HG02885 (cell line): ENCODE measurements at regions not wholly inside any gene's neighbourhood (a gene's known extent, or its start where the extent isn't known, plus 50 kb on each side); places are given as distances from the start of the nearest gene placed in this dataset.

Experiments
- ATAC-seq: cut with Tn5 transposase; IDR thresholded peaks from one replicate; pipeline ENCODE4 v1.9.1; 2021; ENCODE audit warnings: mild to moderate bottlenecking; ENCODE audit not compliant: unreplicated experiment, poor library complexity

DNA sequence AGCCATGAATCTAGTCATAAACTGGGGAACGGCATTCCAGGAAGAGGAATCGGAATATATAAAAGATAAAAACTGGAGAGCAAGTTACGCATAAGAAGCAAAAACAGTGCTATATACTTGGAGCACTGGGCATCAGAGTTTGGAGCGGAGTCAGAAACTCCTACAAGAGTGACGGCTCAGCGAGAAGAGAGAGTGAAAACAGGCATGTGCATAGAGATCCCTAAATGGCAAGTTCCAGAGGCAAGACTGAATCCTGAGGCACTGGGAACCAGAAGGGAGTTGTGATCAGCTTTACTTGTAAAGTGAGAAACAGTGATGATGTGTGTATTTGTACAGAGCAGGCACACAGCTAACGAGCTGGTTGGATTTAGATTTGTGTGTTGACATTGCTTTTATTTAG lies 514.4 kb upstream of the TNC start:
- ATAC-seq = no peak

DNA sequence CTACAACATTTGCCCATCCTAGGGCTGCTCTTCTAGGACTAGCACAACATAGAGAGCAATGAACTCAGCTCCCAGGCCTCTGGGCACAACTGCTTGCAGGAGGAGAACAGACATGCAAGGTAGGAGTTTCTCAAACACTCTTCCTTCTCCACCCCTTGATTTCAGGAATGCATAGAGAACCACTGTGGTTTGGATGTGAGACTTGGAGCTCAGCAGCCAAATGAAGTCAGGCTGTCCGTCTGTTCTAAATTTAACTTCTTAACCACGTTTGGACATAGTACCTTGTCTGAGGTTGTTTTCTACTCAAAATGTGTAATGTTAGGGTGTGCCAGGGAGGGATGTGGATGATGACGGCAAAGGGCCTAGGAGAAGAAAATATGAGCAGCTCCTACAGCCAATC lies 515.1 kb upstream of the TNC start:
- ATAC-seq = no peak

DNA sequence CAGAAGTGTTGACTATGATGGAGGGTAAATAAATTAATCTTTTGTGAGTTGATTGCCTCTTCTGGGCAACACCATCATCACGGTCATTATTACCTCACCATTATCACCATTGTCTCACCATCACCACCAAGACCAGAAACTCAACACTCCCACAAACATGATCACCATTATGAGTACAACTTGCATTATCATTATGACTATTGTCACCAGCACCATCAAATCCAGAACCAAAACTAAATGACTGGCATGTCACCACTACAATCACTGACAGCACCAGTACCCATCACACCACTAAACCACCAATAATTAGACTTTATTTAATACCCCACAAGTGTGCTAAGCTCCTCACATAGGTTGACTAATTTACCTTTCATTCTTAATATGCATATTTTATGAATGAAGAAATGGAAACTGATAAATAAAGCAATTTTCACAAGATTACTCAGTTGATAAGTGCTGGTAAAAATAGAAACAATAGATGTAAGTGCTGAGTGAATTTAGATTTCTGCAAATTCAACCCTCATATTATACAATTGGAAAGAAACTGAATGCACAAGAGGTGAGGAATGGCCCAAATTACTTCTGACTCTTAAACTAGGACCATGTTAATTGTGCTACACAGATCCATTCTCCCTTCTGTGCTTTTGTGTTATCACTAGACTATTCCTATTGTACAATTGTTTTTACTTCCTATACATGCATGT lies 517.8 kb upstream of the PAPPA start:
- no peak for ATAC-seq

DNA sequence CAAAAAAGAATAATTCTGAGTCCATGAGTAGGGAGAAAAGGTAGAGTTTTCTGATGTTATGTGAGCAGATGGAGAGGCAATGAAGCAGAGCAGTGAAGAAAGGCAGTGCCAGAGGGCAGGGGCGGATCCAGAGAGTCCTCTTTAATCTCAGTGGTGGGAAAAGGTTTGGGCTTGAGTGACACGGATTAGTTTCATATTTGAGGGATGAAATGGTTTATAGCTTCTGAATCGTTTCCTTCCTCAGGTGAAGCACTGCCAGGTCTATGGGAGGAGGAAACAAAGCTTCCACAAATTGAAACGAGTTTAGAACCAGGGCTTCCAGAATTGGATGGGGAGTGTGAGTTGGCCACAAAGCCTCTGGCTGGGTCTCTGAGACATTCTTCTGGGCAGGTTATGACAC lies 517.0 kb upstream of the PAPPA start:
- no peak for ATAC-seq

DNA sequence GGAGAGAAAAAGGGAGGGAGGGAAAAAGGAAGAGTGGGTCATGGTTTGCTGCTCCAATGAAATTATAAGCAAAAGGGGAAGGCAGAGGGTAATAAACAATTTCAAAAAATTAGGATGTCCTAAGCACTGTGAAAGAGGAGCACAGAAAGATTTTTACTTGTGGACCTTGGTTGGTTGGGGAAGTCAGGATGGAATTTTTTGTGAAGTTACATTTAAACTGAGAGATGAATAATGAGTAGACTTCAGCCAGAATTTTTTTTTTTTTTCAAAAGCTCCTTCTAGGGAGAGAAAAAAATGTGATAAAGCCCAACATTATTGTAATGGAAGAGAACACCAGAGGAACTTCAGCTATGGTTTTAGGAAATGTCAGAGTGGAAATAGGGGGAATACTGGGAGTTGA lies 515.9 kb upstream of the PAPPA start:
- ATAC-seq = no peak

GRCh38 chr9:115640887-115641286 lies 512.7 kb upstream of the PAPPA start:
- no peak for ATAC-seq

GRCh38 chr9:115642285-115642684 lies 511.3 kb upstream of the PAPPA start:
- ATAC-seq = no peak

- no peak for ATAC-seq
Measured at GRCh38 chr9:115643948-115644727, 509.5 kb upstream of the PAPPA start.

- ATAC-seq = no peak
Measured at GRCh38 chr9:115649991-115650472, 503.6 kb upstream of the PAPPA start.

GRCh38 chr9:115650768-115651167 lies 502.8 kb upstream of the PAPPA start:
- no peak for ATAC-seq

GRCh38 chr9:115651461-115651860 lies 502.1 kb upstream of the PAPPA start:
- no peak for ATAC-seq

- no peak for ATAC-seq
Measured at GRCh38 chr9:115653171-115653606, 500.4 kb upstream of the PAPPA start.

GRCh38 chr9:115657695-115658094 lies 495.9 kb upstream of the PAPPA start:
- ATAC-seq = no peak

GRCh38 chr9:115665519-115665918 lies 488.1 kb upstream of the PAPPA start:
- no peak for ATAC-seq

- ATAC-seq = no peak
Measured at GRCh38 chr9:115668521-115668920, 485.1 kb upstream of the PAPPA start.

DNA sequence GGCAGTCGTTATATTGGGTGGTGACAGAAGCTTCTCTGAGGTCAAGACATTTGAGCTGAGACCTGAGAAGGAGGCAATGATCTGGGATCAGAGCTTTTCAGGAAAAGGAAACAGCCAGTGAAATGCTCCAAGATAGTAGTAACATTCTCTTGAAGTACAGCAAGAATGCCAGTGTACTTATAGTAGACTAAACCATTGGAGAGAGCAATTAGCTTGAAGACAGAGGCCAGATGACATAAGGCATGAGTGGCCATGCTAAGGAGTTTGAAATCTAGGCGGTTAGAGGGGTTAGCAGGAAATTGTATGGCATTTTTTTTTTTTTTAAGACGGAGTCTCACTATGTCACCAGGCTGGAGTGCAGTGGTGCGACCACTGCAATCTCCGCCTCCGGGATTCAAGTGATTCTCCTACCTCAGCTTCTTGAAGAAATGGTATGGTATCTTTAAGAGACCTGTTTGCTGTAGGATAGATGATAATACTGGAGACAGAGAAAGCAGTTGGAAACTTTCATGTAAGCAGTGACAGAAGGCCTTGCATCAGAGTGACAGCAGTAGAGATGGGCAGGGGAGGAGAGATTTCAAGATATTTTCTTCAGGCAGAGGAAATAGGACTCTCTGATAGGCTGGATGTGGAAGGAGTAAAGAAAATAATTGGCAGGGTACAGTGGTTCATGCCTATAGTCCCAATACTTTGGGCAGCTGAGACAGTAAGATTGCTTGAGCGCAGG lies 482.2 kb upstream of the PAPPA start:
- ATAC-seq = no peak

DNA sequence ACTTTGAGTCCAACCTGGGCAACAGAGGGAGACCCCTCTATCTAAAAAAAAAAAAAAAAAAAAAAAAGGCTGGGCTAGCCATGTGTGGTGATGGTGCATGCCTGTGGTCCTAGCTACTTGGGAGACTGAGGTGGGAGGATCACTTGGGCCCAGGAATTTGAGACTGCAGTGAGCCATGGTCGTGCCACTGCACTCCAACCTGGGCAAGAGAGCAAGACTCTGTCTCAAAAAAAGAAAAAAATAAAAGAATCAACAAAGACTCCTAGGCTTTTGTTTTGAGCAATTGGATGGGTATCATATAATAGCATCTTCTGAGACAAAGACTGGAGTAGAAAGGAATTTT lies 481.7 kb upstream of the PAPPA start:
- no peak for ATAC-seq

DNA sequence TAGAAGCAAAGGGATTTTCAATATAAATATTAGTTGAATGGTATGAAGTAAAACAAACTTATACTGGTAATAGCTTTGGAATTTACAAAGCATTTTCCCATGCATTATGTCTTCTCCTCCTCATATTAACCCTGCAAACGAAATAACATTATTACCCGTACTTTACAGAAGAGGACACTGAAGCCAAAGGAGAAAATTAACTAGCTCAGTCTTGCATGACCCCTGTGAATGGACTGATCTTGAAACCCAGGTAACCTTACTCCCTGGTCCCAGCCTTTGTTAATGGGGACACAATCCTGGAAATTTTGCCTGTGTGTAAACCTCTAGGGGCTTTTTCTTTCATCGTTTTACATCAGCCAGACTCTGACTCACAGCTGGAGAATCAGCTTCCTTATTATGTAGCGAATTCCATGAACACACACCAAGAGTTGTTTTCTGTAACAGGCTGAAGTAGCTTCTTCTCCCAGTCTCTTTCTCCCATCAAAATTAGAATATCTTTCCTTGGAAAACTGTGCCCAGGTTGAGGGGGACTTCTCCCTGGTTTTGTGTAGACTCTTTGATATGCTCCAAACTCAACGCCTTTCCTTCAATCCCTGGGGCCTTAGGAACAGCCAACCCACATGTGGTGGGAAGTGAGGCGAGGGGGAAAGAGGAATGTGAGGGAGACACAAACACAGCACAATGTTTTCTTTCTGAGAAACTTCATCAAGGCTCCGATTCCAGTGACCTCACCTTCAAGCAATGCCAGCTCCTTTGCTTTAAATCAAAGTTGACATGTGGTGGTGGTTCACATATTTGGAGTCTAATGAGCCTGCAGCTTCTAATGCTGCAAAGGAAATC lies 480.9 kb upstream of the PAPPA start:
- no peak for ATAC-seq

DNA sequence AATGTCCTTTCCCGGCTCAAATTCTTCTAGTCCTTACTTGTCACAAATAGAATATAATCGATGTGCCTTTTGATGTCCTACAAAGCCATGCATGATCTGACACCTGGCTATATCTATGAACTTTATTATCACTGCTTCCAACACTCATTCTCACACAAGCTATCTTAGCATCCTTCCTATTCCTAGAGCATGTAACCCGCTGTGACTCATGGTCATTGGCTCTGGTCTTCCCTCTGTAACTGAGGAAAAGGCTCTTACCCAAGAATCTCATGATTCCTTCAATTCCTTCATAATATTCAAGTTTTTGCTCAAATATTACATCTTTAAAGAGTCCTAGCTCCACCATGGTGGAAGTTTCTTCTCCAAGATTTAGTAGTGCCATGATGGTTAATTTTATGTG lies 480.0 kb upstream of the PAPPA start:
- ATAC-seq = no peak

DNA sequence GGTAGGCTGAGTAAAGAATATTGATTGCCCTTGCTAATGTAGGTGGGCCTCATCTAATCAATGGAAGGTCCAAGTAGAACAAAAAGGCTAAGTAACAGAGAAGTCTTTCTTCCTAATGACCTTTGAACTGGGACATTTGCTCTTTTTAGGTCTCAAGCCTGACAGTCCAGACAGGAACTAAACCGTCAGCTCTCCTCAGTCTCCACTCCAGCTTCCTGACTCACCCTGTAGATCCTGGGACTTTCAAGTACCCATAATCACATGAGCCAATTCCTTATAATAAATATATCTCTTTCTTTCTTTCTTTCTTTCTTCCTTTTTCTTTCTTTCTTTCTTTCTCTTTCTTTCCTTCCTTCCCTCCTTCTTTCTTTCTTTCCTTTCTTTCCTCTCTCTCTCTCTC lies 479.5 kb upstream of the PAPPA start:
- ATAC-seq = no peak
